ENCODE measurements at regions not wholly inside any gene's neighbourhood (a gene's known extent, or its start where the extent isn't known, plus 50 kb on each side); places are given as distances from the start of the nearest gene placed in this dataset.

DNA sequence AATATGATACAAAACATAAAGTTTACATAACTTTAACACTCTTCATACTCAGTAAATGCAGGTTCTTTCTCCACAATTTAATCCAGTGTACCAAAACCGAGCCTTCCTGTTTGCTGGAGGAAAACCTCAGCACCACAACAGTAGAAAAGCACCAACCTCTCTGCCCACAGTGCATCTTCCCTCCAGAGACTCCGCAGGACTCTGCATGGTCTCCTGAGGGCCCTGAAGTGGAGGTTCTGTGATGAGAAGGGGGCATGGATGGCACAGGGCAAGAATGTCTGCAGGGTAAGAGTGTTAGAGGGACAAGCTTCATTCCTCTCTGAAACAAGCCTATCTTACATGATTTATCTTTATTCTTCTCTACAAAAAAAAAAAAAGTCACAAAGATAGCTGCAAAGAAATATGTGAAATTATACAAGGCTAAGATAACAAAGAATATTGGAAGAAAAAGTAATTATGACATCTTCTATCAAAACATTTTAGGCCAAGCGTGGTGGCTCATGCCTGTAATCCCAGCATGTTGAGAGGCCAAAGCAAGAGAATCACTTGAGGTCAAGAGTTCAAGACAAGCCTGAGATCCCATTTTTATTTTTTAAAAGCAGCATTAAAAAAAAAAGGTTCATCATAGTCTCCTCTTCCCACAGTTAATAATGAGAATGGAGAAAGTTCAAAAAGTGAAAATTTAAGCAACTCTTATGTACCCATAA lies 102.0 kb downstream of the VPREB1 start:
- H2BK20ac ChIP-seq (ENCODE audit: low read length), result no peak overlapping the region
- peaks cover 2 to 8% (median 2%) of the 10 kb centered on the region in 4 experiments; a peak in 4 of 7 replicates for H3K4me1 ChIP-seq (replicated peaks in 1 of 4; ENCODE audit: control insufficient read depth in 3 of 4, insufficient read depth in 4 of 4, low read length in 3 of 4)
- ChIA-PET CTCF (ENCODE audit: partially characterized antibody) (interaction anchor here (1.1 to 2.5 kb wide), 5 partner anchors 9 to 610 kb away, joined by 3 to 14 read pairs (median 4); no protein-coding TSS in a partner anchor), POLR2A (ENCODE audit: partially characterized antibody) (interaction anchor here (0.9 kb wide), 1 partner anchor 9 kb away, joined by 4 read pairs; no protein-coding TSS in a partner anchor)
- no peak overlapping the region for H2BK120ac ChIP-seq (replicated peaks; ENCODE audit: low read depth, low read length)
- FAIRE-seq, result no peak
- no peak overlapping the region for H4K5ac ChIP-seq (ENCODE audit: insufficient read length, low read depth, low read length)
- H3K27me3 ChIP-seq (replicated peaks in 1 of 4; ENCODE audit: control insufficient read depth in 3 of 4, extremely low read depth in 1 of 4, insufficient read depth in 3 of 4, low read length in 3 of 4), result peaks cover 72 to 98% (median 90%) of the 10 kb centered on the region in 4 experiments
- no peak overlapping the region for H2AK5ac ChIP-seq (ENCODE audit: low read depth, low read length)
- no peak overlapping the region for H2BK5ac ChIP-seq (ENCODE audit: low read depth, low read length)
- no peak overlapping the region for H3K4ac ChIP-seq (replicated peaks; ENCODE audit: insufficient read length, low read depth, low read length)
- no peak overlapping the region for H3K56ac ChIP-seq (replicated peaks; ENCODE audit: insufficient read length, low read depth, low read length)
- no peaks in the 10 kb centered on the region for H3K36me3 ChIP-seq (ENCODE audit: control insufficient read depth in 2 of 4, insufficient read depth in 4 of 4, low read length in 3 of 4)
- DNase-seq (ENCODE audit: low read depth in 1 of 2, low spot score in 2 of 2), result no peak
- no peak overlapping the region for H4K8ac ChIP-seq (ENCODE audit: extremely low read depth, insufficient read depth, low read length)
- no peak overlapping the region for H3K18ac ChIP-seq (ENCODE audit: extremely low read depth, low read length)
- no peaks in the 10 kb centered on the region for H3K23me2 ChIP-seq (ENCODE audit: low read depth, low read length)
- peaks cover 2 to 7% of the 10 kb centered on the region in 2 experiments for H4K20me1 ChIP-seq (replicated peaks in 1 of 2; ENCODE audit: control insufficient read depth in 1 of 2, insufficient read depth in 2 of 2, low read length in 2 of 2)
- no peak overlapping the region for H3K4me3 ChIP-seq (ENCODE audit: extremely low read depth in 1 of 4, insufficient read depth in 2 of 4, low read depth in 3 of 4, low read length in 4 of 4)
- H3K4me2 ChIP-seq (ENCODE audit: insufficient read depth in 1 of 2, low read depth in 2 of 2, low read length in 2 of 2), result no peak overlapping the region
- H3K23ac ChIP-seq (ENCODE audit: insufficient read length), result no peak overlapping the region
- no peak overlapping the region for H2BK12ac ChIP-seq (ENCODE audit: low read depth, low read length)
- no peaks in the 10 kb centered on the region for H3K79me1 ChIP-seq (ENCODE audit: low read depth, low read length)
- H3K9ac ChIP-seq (replicated peaks in 1 of 4; ENCODE audit: extremely low read depth in 1 of 4, low read depth in 3 of 4, low read length in 3 of 4), result no peak overlapping the region
- no peaks in the 10 kb centered on the region for H3K79me2 ChIP-seq (ENCODE audit: control insufficient read depth in 1 of 2, insufficient read depth in 2 of 2, low read length in 2 of 2)
- no peak overlapping the region for H2BK15ac ChIP-seq (ENCODE audit: low read length)
- H2AFZ ChIP-seq (ENCODE audit: low read length), result no peak overlapping the region
- H3K14ac ChIP-seq (ENCODE audit: insufficient read length), result no peak overlapping the region
- no peaks in the 10 kb centered on the region for H3K9me3 ChIP-seq (ENCODE audit: insufficient read depth in 2 of 2, low read depth in 1 of 2, low read length in 1 of 2)
- WGBS, 2 experiments (ENCODE audit: extremely low coverage in 1 of 2, insufficient coverage in 1 of 2, insufficient read length in 1 of 2, insufficient replicate concordance in 2 of 2, low coverage in 1 of 2, low lambda C conversion rate in 2 of 2, missing lambda C conversion rate in 1 of 2), result 84% methylated on average over 3 of the region's 3 CpGs; no CpG with 5 or more reads in 1 of the 2 experiments
- no peak overlapping the region for H3K27ac ChIP-seq (ENCODE audit: low read depth, low read length)
- no peak overlapping the region for H4K91ac ChIP-seq (replicated peaks; ENCODE audit: insufficient read length, low read length)
- TF ChIP-seq KDM5A (IDR thresholded peaks at IDR 0.05; ENCODE audit: low read length) (no peak), TCF12 (IDR thresholded peaks at IDR 0.05; ENCODE audit: low read depth, low read length) (no peak), SIX5 (IDR thresholded peaks at IDR 0.05; ENCODE audit: low read depth, low read length) (no peak), BCL11A (IDR thresholded peaks at IDR 0.05; ENCODE audit: low read depth in 2 of 2, low read length in 2 of 2) (no peak), SIRT6 (IDR thresholded peaks at IDR 0.05; ENCODE audit: low read length) (no peak), CHD2 (IDR thresholded peaks at IDR 0.05; ENCODE audit: low read length) (no peak), JUN (IDR thresholded peaks at IDR 0.05; ENCODE audit: low read depth, low read length) (no peak), BRCA1 (IDR thresholded peaks at IDR 0.05; ENCODE audit: low read depth, low read length) (no peak), CTBP2 (IDR thresholded peaks at IDR 0.05; ENCODE audit: borderline replicate concordance, insufficient read depth, insufficient read length, low read length) (no peak), POLR2A (IDR thresholded peaks at IDR 0.05; ENCODE audit: control extremely low read depth in 1 of 2, low read depth in 2 of 2, low read length in 2 of 2) (no peak), RBBP5 (IDR thresholded peaks at IDR 0.05; ENCODE audit: borderline replicate concordance, low read depth, low read length) (no peak), EGR1 (IDR thresholded peaks at IDR 0.05; ENCODE audit: borderline replicate concordance, low read depth, low read length) (no peak), ASH2L (IDR thresholded peaks at IDR 0.05; ENCODE audit: low read length) (no peak), ZNF274 (IDR thresholded peaks at IDR 0.05; ENCODE audit: borderline replicate concordance, extremely low read depth, low read length) (no peak), CHD1 (IDR thresholded peaks at IDR 0.05; ENCODE audit: low read depth, low read length) (no peak)

Measured in H1 (cell line).